ENCODE measurements at regions not wholly inside any gene's neighbourhood (a gene's known extent, or its start where the extent isn't known, plus 50 kb on each side); places are given as distances from the start of the nearest gene placed in this dataset.
"Not testable (repeated sequence)": the region's sequence is repeated elsewhere in the genome, so short reads cannot be mapped to it uniquely, and the experiment has no call there.

GRCh38 chr10:108346066-108346465 is 1181.6 kb upstream of the SORCS1 start:
- no peak for DNase-seq (ENCODE audit: low spot score)

- DNase-seq (ENCODE audit: low spot score) = no peak
These were observed 1173.6 kb upstream of the SORCS1 start for GRCh38 chr10:108338146-108338545.

DNA sequence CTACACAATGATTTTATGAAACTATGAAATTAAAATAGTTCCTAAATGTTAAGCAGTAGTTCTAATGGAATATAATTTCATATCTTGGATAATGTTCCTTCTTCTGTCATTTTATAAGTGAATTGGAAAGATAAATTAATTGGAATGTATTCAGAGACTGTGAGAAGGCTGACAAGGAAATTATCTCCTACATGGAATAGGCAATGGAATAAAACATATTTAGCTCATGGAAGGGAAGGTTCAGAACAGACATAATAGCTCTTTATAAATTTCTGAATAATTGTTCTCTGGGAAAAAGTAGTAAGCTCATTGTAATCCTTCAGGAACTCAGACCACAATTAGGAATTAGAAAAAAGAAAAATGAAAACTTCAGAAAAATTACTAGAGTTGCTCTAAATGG is 1172.3 kb upstream of the SORCS1 start:
- DNase-seq (ENCODE audit: low spot score) = no peak

DNA sequence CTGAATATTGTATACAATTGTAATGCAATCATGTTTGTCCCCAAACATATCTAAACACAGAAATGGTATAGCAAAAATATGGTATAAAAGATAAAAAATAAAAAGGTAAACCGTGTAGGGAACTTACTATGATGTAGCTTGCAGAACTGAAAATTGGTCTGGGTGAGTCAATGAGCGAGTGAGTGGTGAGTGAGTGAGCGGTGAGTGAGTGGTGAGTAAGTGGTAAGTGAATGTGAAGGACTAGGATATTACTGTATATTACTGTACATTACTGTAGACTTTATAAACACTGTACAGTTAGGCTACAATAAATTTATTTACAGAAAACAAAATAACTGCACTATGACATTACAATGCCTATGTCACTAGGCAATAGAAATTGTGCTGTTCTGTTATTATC is 1163.2 kb upstream of the SORCS1 start:
- DNase-seq (ENCODE audit: low spot score) = no peak

- no peak for DNase-seq (ENCODE audit: low spot score)
These were observed 1158.8 kb upstream of the SORCS1 start for GRCh38 chr10:108323274-108323798.

- DNase-seq (ENCODE audit: low spot score) = no peak
These were observed 1155.1 kb upstream of the SORCS1 start for GRCh38 chr10:108319434-108320222.

GRCh38 chr10:108315636-108316035 is 1151.1 kb upstream of the SORCS1 start:
- DNase-seq (ENCODE audit: low spot score) = not testable (repeated sequence)

DNA sequence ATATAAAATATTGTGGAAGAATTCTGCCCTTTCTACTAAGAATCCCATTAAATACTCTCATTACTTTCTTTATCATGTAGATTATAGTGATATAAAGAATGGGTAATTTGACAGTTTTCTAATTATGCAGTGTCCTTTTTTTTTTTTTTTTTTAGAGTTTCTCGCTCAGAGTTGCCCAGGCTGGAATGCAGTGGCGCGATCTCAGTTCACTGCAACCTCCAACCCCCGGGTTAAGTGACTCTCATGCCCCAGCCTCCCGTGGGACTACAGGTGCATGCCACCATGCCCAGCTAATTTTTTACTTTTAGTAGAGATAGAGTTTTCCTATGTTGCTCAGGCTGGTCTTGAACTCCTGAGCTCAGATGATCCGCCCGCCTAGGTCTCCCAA is 1143.4 kb upstream of the SORCS1 start:
- DNase-seq (ENCODE audit: low spot score) = no peak

GRCh38 chr10:108307250-108307924 is 1142.9 kb upstream of the SORCS1 start:
- DNase-seq (ENCODE audit: low spot score) = no peak

DNA sequence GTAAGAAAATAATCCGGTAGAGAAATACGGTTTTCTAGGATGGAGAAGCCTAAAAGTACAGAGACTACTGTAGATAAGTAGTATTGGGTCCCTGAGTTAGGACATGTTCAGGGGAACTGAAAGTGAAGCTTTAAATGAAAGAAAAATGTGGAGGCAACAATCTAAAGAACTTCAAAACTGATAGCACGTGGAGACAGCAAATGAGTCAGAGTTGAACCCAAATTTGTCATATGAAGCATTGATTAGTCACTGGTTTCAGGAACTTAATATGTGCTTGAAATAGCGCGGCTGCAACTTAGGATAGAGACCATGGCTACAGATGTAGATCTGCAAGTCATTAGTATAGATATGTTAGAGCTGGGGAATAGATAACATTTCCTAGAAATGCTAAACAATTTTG is 1138.6 kb upstream of the SORCS1 start:
- no peak for DNase-seq (ENCODE audit: low spot score)

DNA sequence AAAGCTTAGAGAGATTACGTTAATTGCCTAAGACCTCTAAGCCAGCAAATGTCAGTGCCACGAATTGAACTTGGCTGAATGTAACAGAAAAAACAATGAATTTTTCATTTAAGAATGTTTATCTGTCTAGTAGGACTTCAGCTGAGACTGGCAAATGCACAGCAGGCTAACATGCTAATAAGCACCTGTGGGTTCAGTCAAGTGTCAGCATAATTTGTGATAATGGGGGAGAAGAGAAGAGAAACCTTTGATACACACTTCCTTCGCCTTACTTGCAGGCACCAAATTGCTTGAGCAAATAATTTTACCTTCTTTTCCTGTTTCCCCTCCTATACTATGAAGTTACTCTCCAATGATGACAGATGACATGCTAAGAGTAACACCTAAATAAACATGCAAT is 1136.5 kb upstream of the SORCS1 start:
- no peak for DNase-seq (ENCODE audit: low spot score)

GRCh38 chr10:108290823-108291222 is 1126.3 kb upstream of the SORCS1 start:
- no peak for DNase-seq (ENCODE audit: low spot score)

- DNase-seq (ENCODE audit: low spot score) = no peak
These were observed 1111.6 kb upstream of the SORCS1 start for GRCh38 chr10:108275895-108276685.

GRCh38 chr10:108260383-108260906 is 1095.9 kb upstream of the SORCS1 start:
- no peak for DNase-seq (ENCODE audit: low spot score)

- DNase-seq (ENCODE audit: low spot score) = no peak
These were observed 1089.6 kb upstream of the SORCS1 start for GRCh38 chr10:108254089-108254488.

DNA sequence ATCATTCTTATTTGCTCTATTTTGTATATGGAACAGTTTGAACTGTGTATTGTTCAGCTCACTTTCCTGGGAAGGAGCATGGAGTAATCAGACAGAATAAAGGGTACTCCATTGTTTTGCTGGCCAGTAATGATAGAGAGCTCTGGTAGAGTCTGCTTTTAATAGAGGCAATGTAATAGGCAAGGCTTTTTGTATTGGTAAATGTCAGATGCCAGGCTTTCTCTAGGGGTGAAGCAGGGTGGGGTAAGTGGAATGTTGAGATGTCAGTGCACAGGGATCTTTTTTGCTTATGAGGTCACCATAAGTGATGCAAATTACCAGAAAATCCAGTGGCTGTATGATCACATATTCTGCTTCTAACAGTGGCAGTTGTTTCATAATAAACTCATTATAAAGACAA is 1088.3 kb upstream of the SORCS1 start:
- DNase-seq (ENCODE audit: low spot score) = no peak

GRCh38 chr10:108250936-108251620 is 1086.6 kb upstream of the SORCS1 start:
- no peak for DNase-seq (ENCODE audit: low spot score)

DNA sequence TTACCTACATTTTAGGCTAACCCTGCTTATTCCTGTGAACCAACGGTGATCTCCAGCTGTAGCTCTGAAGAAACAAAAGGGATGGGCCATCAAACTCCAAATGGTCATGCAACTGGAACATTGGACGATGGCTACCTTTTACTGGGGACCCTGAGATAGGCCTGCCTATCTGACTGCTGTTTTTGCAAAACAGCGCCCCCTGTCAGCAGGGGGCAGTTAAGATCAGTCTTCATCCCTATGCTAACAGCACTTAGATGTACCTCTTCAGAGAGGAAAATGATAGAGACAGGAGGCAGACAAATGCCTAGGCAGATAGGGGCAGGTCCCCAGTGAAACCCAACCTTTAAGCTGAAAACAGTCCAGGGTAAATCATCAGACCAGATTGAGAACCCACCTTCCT is 1085.4 kb upstream of the SORCS1 start:
- DNase-seq (ENCODE audit: low spot score) = no peak

DNA sequence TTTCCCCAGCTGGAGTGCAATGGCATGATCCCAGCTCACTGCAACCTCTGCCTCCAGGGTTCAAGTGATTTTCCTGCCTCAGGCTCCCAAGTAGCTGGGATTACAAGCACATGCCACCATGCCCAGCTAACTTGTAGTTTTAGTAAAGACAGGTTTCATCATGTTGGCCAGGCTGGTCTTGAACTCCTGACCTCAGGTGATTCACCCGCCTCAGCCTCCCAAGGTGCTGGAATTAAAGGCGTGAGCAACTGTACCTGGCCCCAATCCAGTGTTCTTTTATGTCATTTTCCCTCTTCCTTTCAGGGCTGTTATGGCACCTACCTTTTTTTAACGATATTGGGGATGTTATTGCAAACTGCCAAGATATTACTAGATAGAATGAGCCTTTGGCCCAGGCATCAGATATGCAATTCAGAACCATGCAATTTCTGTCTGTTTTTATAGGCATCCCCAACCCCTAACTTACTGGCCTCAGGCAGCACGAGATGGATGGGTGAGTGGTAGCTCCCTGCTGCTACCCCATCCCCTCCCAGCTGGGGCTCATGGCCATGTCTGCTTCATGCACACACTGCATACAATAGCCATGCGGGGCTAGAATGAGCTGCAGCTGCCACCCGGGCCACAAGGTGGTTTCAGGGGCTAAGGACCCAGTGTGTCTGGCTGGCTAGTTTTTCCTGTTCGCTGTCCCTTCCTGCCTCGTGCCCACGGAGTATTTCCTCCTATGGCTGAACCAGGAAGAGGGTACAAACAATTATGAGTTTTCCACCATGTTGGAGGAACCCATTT is 1080.1 kb upstream of the SORCS1 start:
- no peak for DNase-seq (ENCODE audit: low spot score)

- DNase-seq (ENCODE audit: low spot score) = no peak
These were observed 1076.7 kb upstream of the SORCS1 start for GRCh38 chr10:108241166-108241565.

DNA sequence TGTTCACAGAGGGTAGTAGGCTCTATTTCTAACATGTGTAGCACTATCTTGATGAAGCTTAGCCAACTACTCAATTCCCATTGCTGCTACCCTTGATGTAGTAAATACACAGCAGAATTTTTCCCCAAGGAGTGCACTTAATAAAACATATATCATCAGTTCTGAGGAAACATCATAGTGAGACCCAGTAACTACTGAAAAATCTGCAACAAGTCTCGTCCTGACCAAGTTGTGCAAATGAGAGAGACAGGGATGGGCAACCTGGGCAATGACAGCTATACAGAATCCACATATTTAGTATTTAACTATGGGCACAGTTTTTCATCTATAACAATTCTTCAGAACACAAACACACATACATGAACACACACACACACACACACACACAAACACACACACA is 1073.8 kb upstream of the SORCS1 start:
- DNase-seq (ENCODE audit: low spot score) = no peak

All from AG08396 (cell line).